HEK293T (cell line): ENCODE measurements at regions not wholly inside any gene's neighbourhood (a gene's known extent, or its start where the extent isn't known, plus 50 kb on each side); places are given as distances from the start of the nearest gene placed in this dataset.

Source experiments
- BHLHE40 ChIP-seq: fragments of 450-650 bp; IDR thresholded peaks from 2 replicates; pipeline ENCODE4 v1.6.1; 2016; ENCODE audit warnings: mild to moderate bottlenecking, moderate library complexity, borderline replicate concordance
- CTBP1 ChIP-seq: fragments of 450-650 bp; IDR thresholded peaks from 2 replicates; pipeline ENCODE4 v1.6.1; 2016; ENCODE audit warnings: borderline replicate concordance
- ELF4 ChIP-seq: fragments of 450-650 bp; IDR thresholded peaks from 2 replicates; pipeline ENCODE4 v1.6.1; 2017; ENCODE audit warnings: antibody characterized with exemption
- FOXA1 ChIP-seq: fragments of 450-650 bp; IDR thresholded peaks from 2 replicates; pipeline ENCODE4 v1.6.1; 2016; ENCODE audit warnings: mild to moderate bottlenecking
- FOXK2 ChIP-seq: fragments of 450-650 bp; IDR thresholded peaks from 2 replicates; pipeline ENCODE4 v1.6.1; 2016; ENCODE audit warnings: mild to moderate bottlenecking
- FOXM1 ChIP-seq: fragments of 450-650 bp; IDR thresholded peaks from 2 replicates; pipeline ENCODE4 v1.6.1; 2017; ENCODE audit warnings: mild to moderate bottlenecking, borderline replicate concordance
- HDGF ChIP-seq: fragments of 450-650 bp; IDR thresholded peaks from 2 replicates; pipeline ENCODE4 v1.6.1; 2017; ENCODE audit warnings: antibody characterized with exemption, borderline replicate concordance
- LEF1 ChIP-seq: fragments of 450-650 bp; IDR thresholded peaks from 2 replicates; pipeline ENCODE4 v1.6.1; 2017; ENCODE audit warnings: mild to moderate bottlenecking, borderline replicate concordance
- NFRKB ChIP-seq: fragments of 450-650 bp; IDR thresholded peaks from 2 replicates; pipeline ENCODE4 v1.6.1; 2016; ENCODE audit warnings: mild to moderate bottlenecking, moderate library complexity
- SP1 ChIP-seq: fragments of 450-650 bp; IDR thresholded peaks from 2 replicates; pipeline ENCODE4 v1.6.1; 2017
- SUZ12 ChIP-seq: fragments of 450-650 bp; IDR thresholded peaks from 2 replicates; pipeline ENCODE4 v1.6.1; 2016; ENCODE audit warnings: mild to moderate bottlenecking
- TARDBP ChIP-seq: fragments of 450-650 bp; IDR thresholded peaks from 2 replicates; pipeline ENCODE4 v1.6.1; 2016
- ZNF384 ChIP-seq: fragments of 450-650 bp; IDR thresholded peaks from 2 replicates; pipeline ENCODE4 v1.6.1; 2016
- TF ChIP-seq, protein P1 (sequence below): fragments of 450-650 bp; IDR thresholded peaks from 2 replicates; pipeline ENCODE4 v1.6.1; 2016

DNA sequence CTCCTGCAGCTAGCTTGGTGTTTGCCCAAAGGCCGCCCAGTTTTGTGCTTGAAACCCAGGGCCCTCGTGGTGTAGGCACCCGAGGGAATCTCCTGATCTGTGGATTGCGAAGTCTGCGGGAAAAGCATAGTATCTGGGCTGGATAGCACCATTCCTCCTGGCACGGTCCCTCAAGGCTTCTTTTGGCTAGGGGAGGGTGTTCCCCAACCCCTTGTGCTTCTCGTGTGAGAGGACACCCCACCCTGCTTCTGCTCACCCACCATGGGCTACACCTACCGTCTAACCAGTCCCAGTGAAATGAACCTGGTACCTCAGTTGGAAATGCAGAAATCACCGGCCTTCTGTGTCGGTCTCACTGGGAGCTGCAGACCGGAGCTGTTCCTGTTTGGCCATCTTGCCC, 403.5 kb downstream of the USP25 start:
- TF ChIP-seq TARDBP (no peak), NFRKB (no peak), FOXM1 (no peak), ZNF384 (no peak), HDGF (no peak), BHLHE40 (no peak), FOXA1 (no peak), FOXK2 (no peak), SP1 (no peak), SUZ12 (no peak), CTBP1 (no peak), ELF4 (no peak), LEF1 (no peak)
- TF ChIP-seq, protein P1, sequence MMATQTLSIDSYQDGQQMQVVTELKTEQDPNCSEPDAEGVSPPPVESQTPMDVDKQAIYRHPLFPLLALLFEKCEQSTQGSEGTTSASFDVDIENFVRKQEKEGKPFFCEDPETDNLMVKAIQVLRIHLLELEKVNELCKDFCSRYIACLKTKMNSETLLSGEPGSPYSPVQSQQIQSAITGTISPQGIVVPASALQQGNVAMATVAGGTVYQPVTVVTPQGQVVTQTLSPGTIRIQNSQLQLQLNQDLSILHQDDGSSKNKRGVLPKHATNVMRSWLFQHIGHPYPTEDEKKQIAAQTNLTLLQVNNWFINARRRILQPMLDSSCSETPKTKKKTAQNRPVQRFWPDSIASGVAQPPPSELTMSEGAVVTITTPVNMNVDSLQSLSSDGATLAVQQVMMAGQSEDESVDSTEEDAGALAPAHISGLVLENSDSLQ: no peak
